NOMO-1 treated with dmso at 0.1 percent for 144 hours (cell line): ENCODE measurements at regions not wholly inside any gene's neighbourhood (a gene's known extent, or its start where the extent isn't known, plus 50 kb on each side); places are given as distances from the start of the nearest gene placed in this dataset.

Experiments used
- DNase-seq: peaks from one replicate; lab custom pipeline; 2025; ENCODE audit not compliant: unreplicated experiment; lab: John Stamatoyannopoulos, UW

- no peak for DNase-seq
Measured at GRCh38 chr6:47151232-47151898, 109.2 kb upstream of the ADGRF1 start.

- DNase-seq = no peak
Measured at GRCh38 chr6:47149554-47149953, 107.4 kb upstream of the ADGRF1 start.

GRCh38 chr6:47149066-47149465 is 106.9 kb upstream of the ADGRF1 start:
- DNase-seq = no peak

- DNase-seq = no peak
Measured at GRCh38 chr6:47147836-47148344, 105.8 kb upstream of the ADGRF1 start.

GRCh38 chr6:47147175-47147727 is 105.1 kb upstream of the ADGRF1 start:
- DNase-seq = no peak

- DNase-seq = no peak
Measured at GRCh38 chr6:47146431-47147174, 104.5 kb upstream of the ADGRF1 start.

GRCh38 chr6:47145212-47145611 is 103.1 kb upstream of the ADGRF1 start:
- no peak for DNase-seq

GRCh38 chr6:47144306-47144705 is 102.2 kb upstream of the ADGRF1 start:
- DNase-seq = no peak

- no peak for DNase-seq
Measured at GRCh38 chr6:47141963-47142362, 99.8 kb upstream of the ADGRF1 start.

GRCh38 chr6:47141171-47141570 is 99.0 kb upstream of the ADGRF1 start:
- DNase-seq = no peak

GRCh38 chr6:47138046-47138445 is 95.9 kb upstream of the ADGRF1 start:
- DNase-seq = no peak

- no peak for DNase-seq
Measured at GRCh38 chr6:47137073-47137472, 94.9 kb upstream of the ADGRF1 start.

- no peak for DNase-seq
Measured at GRCh38 chr6:47135772-47136171, 93.6 kb upstream of the ADGRF1 start.

GRCh38 chr6:47134476-47135189 is 92.5 kb upstream of the ADGRF1 start:
- peak; percentile 43 for DNase-seq

- DNase-seq = no peak
Measured at GRCh38 chr6:47133230-47134000, 91.3 kb upstream of the ADGRF1 start.

GRCh38 chr6:47132724-47133123 is 90.6 kb upstream of the ADGRF1 start:
- DNase-seq = no peak

- no peak for DNase-seq
Measured at GRCh38 chr6:47131773-47132172, 89.6 kb upstream of the ADGRF1 start.

- DNase-seq = no peak
Measured at GRCh38 chr6:47130086-47130485, 88.0 kb upstream of the ADGRF1 start.

GRCh38 chr6:47129129-47129528 is 87.0 kb upstream of the ADGRF1 start:
- no peak for DNase-seq

- DNase-seq = no peak
Measured at GRCh38 chr6:47126647-47127391, 84.7 kb upstream of the ADGRF1 start.
